Activated T-helper 1 cell treated with Interleukin-2 at 50 U/mL for 16 hours (primary cell): ENCODE measurements at regions not wholly inside any gene's neighbourhood (a gene's known extent, or its start where the extent isn't known, plus 50 kb on each side); places are given as distances from the start of the nearest gene placed in this dataset.

Experiments used
- DNase-seq: peaks from one replicate; pipeline ENCODE4 v3.0.0-alpha.2; 2020; ENCODE audit warnings: low read depth

GRCh38 chr2:128472789-128473174 is 154.1 kb upstream of the HS6ST1 start:
- no peak for DNase-seq

GRCh38 chr2:128473175-128474035 is 154.7 kb upstream of the HS6ST1 start:
- DNase-seq: no peak

- no peak for DNase-seq
Measured at GRCh38 chr2:128474036-128474955, 155.6 kb upstream of the HS6ST1 start.

- no peak for DNase-seq
Measured at GRCh38 chr2:128474962-128475361, 156.3 kb upstream of the HS6ST1 start.

- DNase-seq: no peak
Measured at GRCh38 chr2:128475427-128476211, 157.0 kb upstream of the HS6ST1 start.

GRCh38 chr2:128477026-128477820 is 158.6 kb upstream of the HS6ST1 start:
- no peak for DNase-seq

GRCh38 chr2:128477891-128478290 is 159.2 kb upstream of the HS6ST1 start:
- no peak for DNase-seq

GRCh38 chr2:128485761-128486639 is 167.3 kb upstream of the HS6ST1 start:
- no peak for DNase-seq

GRCh38 chr2:128486640-128487375 is 168.1 kb upstream of the HS6ST1 start:
- no peak for DNase-seq

- DNase-seq: no peak
Measured at GRCh38 chr2:128487650-128488387, 169.2 kb upstream of the HS6ST1 start.

GRCh38 chr2:128488434-128488833 is 169.8 kb upstream of the HS6ST1 start:
- DNase-seq: no peak

GRCh38 chr2:128489526-128490273 is 171.0 kb upstream of the HS6ST1 start:
- no peak for DNase-seq

- no peak for DNase-seq
Measured at GRCh38 chr2:128490321-128490720, 171.7 kb upstream of the HS6ST1 start.

GRCh38 chr2:128490881-128491691 is 172.4 kb upstream of the HS6ST1 start:
- DNase-seq: no peak

- no peak for DNase-seq
Measured at GRCh38 chr2:128491692-128492244, 173.1 kb upstream of the HS6ST1 start.

GRCh38 chr2:128492966-128493811 is 174.5 kb upstream of the HS6ST1 start:
- DNase-seq: no peak
